ENCODE measurements at regions not wholly inside any gene's neighbourhood (a gene's known extent, or its start where the extent isn't known, plus 50 kb on each side); places are given as distances from the start of the nearest gene placed in this dataset.

GRCh38 chr3:69669070-69669469, 70.2 kb upstream of the MITF start:
- TF ChIP-seq FOXP2 (optimal IDR thresholded peaks at IDR 0.05; ENCODE audit: borderline replicate concordance, extremely low read depth, extremely low read length, insufficient read depth) (no peak), SIN3A (IDR thresholded peaks at IDR 0.05; ENCODE audit: borderline replicate concordance, insufficient read depth, low read length) (no peak), REST (IDR thresholded peaks at IDR 0.05; ENCODE audit: insufficient read depth in 1 of 2, low read depth in 2 of 2, low read length in 2 of 2) (no peak), POLR2AphosphoS5 (IDR thresholded peaks at IDR 0.05; ENCODE audit: low read depth, low read length) (no peak), TAF1 (IDR thresholded peaks at IDR 0.05; ENCODE audit: borderline replicate concordance, insufficient read depth, low read length) (no peak)

- TF ChIP-seq FOXP2 (optimal IDR thresholded peaks at IDR 0.05; ENCODE audit: borderline replicate concordance, extremely low read depth, extremely low read length, insufficient read depth): no peak
- no peak for TF ChIP-seq REST (IDR thresholded peaks at IDR 0.05; ENCODE audit: insufficient read depth in 1 of 2, low read depth in 2 of 2, low read length in 2 of 2)
- no peak for TF ChIP-seq POLR2AphosphoS5 (IDR thresholded peaks at IDR 0.05; ENCODE audit: low read depth, low read length)
- TF ChIP-seq SIN3A (IDR thresholded peaks at IDR 0.05; ENCODE audit: borderline replicate concordance, insufficient read depth, low read length): no peak
- no peak for TF ChIP-seq TAF1 (IDR thresholded peaks at IDR 0.05; ENCODE audit: borderline replicate concordance, insufficient read depth, low read length)
Measured at GRCh38 chr3:69665026-69665737, 74.1 kb upstream of the MITF start.

GRCh38 chr3:69660631-69661030, 78.6 kb upstream of the MITF start:
- TF ChIP-seq SIN3A (IDR thresholded peaks at IDR 0.05; ENCODE audit: borderline replicate concordance, insufficient read depth, low read length): no peak
- TF ChIP-seq FOXP2 (optimal IDR thresholded peaks at IDR 0.05; ENCODE audit: borderline replicate concordance, extremely low read depth, extremely low read length, insufficient read depth): no peak
- no peak for TF ChIP-seq POLR2AphosphoS5 (IDR thresholded peaks at IDR 0.05; ENCODE audit: low read depth, low read length)
- no peak for TF ChIP-seq TAF1 (IDR thresholded peaks at IDR 0.05; ENCODE audit: borderline replicate concordance, insufficient read depth, low read length)
- no peak for TF ChIP-seq REST (IDR thresholded peaks at IDR 0.05; ENCODE audit: insufficient read depth in 1 of 2, low read depth in 2 of 2, low read length in 2 of 2)

- TF ChIP-seq TAF1 (IDR thresholded peaks at IDR 0.05; ENCODE audit: borderline replicate concordance, insufficient read depth, low read length): no peak
- TF ChIP-seq FOXP2 (optimal IDR thresholded peaks at IDR 0.05; ENCODE audit: borderline replicate concordance, extremely low read depth, extremely low read length, insufficient read depth): no peak
- no peak for TF ChIP-seq SIN3A (IDR thresholded peaks at IDR 0.05; ENCODE audit: borderline replicate concordance, insufficient read depth, low read length)
- TF ChIP-seq REST (IDR thresholded peaks at IDR 0.05; ENCODE audit: insufficient read depth in 1 of 2, low read depth in 2 of 2, low read length in 2 of 2): no peak
- no peak for TF ChIP-seq POLR2AphosphoS5 (IDR thresholded peaks at IDR 0.05; ENCODE audit: low read depth, low read length)
Measured at GRCh38 chr3:69659180-69659910, 79.9 kb upstream of the MITF start.

Measured in PFSK-1 (cell line).